ENCODE measurements at regions not wholly inside any gene's neighbourhood (a gene's known extent, or its start where the extent isn't known, plus 50 kb on each side); places are given as distances from the start of the nearest gene placed in this dataset.

DNA sequence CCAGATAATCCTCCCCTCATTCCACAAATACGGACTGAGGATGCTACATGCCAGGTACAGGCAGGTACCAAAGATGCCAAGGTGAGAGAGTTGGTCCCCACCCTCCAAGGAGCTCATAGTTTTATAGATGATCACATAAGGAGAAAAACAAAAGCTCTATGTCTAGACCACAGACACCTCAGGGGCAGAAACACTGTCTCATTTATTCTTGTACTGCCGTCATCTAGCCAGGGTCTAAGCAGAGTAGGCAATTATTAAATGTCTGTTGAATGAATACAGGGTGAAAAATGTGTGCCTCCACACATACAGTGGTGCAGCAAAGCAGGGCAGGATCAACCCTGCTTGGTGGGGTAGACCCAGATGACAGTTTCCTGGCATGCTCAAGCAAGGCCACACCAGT lies 439.8 kb upstream of the JARID2 start:
- no peak for DNase-seq (ENCODE audit: low read depth)

DNA sequence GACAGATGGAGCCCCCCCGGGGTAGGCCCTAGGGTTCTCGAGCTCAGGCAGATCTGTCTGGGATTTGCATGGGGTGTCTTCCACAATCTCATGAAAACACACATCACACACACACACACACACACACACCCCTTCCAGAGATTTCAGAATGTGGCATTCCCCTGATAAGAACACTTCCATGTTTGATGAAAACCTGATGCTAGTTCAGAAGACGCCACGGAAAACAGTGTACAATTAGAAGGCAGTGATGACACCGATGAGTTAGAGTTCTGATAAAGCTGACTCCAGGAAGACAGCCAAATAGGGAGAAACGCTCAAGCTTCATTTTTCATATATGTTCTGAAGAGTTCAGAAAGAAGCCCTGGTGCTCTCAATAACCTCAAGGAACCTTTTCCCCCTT lies 438.7 kb upstream of the JARID2 start:
- DNase-seq (ENCODE audit: low read depth) = no peak

DNA sequence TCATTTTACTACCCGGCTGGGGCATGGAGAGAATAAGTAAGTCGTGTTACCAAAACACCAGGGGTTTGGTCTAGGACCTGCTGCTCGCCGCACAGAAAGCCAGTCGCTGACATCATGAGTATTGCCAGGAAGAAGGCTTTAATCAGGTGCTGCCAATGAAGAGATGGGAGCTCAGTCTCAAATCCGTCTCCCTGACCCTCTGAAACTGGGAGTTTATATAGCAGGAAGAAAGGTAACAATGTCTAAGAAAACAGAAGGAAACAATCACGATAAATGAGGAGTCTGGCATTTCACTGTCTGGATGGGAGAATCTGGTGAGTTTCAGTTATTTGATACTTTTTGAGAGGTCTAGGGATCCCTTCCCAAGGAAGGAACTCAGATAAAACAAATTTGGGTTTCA lies 437.9 kb upstream of the JARID2 start:
- no peak for DNase-seq (ENCODE audit: low read depth)

DNA sequence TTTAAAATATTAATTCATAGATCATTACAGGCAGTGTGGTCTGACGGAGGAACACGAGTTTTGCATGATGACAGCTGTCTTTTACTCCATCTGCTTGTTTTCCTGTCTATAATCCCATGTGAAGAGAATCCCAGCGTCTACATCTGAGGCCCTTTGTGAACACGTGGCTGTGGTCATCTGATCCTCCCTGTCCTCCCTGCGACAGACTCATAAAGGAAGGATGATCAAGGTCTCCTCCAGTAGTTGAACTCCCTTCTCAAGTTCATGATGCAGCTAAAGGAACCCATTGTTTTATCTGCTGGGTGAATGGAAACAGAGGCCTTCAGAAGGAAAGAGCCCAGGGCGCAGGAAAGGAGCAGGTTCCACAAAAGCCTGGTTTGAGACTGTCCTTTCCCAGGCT lies 435.8 kb upstream of the JARID2 start:
- no peak for DNase-seq (ENCODE audit: low read depth)

DNA sequence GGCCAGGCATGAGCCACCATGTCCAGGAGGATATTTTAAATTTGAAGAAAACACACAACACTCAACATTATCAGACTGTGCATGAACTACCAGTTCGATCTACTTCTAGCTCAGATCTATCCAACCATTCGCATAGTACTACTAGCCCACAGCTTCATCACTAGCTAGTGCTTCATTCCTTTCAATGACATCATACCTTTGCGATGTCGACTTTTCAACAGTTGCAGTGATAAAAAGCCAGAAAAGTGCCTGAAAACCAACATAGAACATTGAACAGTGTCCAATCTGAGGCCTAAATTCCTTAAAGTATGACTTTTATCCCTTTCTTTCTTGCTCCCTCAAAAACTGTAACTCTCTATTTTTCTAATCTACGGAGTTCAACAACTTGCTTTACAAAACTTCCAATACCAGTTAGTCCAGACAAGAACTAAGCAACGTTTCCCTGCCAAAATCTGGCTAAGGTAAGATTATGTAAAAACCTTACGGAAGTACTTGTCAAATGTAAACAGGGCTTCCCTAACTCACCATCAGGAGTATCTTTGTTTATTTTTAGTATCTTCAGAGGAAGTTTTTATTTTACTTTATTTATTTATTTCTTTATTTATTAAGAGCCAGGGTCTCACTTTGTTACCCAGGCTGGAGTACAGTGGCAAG lies 434.0 kb upstream of the JARID2 start:
- DNase-seq (ENCODE audit: low read depth) = no peak

DNA sequence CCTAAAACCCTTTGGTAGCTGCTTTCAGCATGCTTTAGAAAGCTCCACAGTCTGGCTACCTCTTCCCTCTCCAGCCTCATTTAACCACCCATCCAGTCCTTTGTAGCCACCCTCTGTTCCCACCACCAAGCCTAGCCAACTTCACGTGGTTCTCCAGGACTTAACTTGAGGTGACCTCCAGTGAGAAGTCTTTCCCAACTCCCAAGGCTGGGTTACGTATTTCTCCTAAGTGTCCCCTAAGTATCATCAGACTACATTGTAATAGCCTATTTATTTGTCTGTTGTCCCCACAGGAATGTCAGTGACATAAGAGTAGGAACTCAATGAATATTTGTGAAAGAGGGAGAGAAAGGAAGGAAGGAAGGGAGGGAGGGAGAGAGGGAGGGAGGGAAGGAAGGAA lies 431.9 kb upstream of the JARID2 start:
- no peak for DNase-seq (ENCODE audit: low read depth)

DNA sequence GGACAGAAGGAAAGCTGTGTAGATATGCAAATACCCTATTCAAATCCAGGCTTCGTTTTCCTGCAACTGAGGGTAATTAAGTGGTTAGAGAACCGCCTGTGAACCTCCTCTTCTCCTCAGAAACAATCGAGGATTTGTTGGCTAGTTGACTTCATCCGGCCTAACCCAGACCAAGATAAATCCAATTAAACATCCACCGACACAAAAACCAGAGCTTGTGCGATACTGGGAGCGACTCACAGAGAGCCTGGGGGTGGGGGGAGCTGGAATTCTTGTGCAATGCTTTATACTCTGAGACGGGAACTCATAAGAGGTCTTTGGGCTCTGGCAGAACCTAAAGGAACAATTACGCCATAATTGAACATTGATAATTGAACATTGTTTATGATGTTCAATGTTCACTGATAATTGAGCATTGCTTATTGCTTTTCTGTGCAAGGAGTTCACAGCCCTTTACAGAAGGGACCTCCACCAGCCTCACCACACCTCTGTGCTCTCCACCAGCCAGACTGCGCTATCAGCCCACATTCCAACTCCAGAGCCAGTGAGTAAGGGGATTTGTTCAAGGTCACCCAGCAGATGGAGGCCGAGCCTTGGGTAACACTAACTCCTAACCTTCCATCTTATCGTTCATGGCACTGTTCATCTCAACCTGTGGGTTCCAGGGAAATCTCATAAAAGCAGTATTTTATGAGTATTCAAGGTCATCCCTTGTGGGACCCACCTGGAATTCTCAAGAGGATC lies 429.6 kb upstream of the JARID2 start:
- DNase-seq (ENCODE audit: low read depth) = no peak

DNA sequence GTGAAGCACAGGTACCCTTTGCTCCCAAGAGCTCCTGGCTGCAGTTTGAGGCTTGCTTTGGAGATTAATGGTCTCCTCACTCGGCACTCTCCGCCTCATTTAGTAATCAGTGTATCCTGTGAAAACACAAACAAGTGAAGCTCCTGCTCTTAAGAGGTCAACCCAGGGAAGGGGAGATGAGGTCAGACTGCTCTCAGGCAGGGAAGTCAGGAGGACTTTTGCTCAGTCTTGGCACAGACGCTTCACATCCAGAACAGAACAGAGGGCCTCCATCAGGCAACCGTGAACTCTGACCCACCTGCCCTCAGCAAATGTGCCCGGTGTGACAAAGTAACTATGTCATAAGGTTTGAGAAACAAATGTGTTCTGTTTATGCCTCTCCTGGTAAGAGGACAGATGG lies 428.8 kb upstream of the JARID2 start:
- no peak for DNase-seq (ENCODE audit: low read depth)

DNA sequence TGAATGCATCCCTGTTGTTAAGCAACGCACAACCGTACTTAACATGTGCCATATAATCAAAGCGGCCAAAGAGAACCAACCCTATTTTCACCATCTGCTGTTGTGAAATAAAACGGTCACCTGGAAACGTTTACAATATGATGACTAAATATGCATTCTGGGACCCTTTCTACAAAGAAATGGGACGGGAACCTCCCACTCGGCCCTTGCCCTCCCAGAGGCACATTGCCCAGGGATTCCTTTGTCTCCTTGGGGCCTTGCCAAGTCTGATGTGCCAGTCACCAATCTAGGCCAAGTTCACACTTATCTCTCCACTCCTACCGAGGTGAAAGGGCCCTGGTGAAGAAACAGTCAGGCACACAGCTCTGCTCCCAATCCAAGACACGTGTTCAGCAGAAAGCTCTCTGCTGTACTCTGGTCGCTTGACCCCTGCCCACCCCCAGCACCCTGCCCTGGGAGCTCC lies 427.4 kb upstream of the JARID2 start:
- DNase-seq (ENCODE audit: low read depth) = no peak

DNA sequence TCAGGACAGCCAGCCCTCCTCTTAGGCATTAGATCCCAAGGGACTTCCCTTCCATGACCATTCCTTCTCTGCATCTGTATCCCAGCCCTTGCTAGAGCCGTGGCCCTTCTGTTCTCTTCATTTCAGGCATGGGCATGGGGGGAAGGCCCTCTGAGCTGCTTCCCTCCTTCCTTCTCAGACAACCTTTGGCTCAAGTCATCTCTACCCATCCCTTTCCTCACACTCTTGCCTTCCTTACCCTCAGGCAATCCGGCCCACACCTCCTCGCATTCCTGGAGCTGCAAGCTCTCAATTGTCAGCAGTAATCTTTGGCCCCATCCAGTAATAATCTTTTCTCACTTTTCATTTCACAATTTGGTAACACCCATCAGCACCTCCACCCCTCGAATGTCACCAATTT lies 426.9 kb upstream of the JARID2 start:
- DNase-seq (ENCODE audit: low read depth) = no peak

DNA sequence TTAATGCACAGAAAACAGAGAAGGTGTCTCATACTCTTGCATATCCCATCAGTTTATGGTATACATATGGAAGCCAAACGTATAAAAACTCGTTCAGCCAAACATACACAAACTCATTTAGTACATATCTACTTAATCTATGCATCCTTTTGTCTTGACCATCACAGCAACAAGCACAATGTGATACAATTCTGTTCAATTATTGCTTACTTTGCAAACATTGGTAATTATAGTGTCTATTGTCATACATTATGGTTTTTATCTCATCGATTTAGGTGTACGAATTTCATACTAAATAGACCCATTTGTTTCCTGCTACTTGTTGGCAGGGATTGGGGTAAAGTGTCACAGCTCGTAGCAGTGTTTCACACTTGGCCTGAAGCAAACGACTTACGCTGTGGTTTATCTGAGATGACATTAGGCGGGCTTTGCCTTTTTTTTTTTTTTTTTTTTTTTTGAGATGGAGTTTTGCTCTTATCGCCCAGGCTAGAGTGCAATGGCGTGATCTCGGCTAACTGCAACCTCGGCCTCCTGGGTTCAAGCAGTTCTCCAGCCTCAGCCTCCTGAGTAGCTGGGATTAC lies 425.9 kb upstream of the JARID2 start:
- no peak for DNase-seq (ENCODE audit: low read depth)

DNA sequence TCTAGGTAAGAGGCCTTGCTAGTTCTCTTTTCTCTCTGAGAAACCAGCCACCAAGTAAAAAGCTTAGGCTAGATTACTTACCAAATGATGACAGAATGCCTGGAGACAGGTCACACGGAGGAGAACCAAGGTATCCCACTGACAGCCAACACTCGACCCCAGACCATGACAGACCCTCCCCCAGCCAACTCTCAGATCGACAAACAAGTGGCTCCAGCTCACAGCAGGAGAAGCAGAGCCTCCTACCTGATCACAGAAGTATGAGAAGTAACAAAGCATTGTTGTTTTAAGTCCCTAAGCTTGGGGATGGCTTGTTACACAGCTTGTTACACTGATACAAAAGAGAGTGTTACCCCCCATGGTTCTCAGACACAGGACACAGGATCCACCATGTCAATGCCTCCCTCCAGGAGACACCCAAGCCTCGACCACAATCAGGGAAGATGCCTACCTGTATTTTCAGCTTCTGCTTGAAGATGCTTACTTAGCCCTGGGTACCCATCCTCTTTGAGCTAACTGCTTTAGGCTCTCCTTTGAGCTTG lies 423.8 kb upstream of the JARID2 start:
- no peak for DNase-seq (ENCODE audit: low read depth)

DNA sequence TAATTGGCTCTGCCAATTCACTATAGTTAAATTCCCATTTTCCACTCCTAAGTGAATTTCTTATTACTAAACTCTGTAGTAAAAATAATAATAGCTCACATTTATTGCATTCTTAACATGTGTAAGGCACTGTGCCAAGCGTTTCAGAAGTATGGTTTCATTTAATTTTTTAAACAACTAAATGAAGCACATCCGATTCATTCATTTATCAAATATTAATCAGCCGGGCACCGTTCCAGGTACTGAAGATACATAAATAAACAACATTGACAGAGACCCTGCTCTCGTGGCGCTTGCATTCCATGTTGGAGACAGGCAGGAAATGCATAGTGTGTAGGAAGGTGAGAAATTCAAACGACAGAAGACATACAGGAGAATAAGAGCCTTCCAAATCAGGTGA lies 423.2 kb upstream of the JARID2 start:
- no peak for DNase-seq (ENCODE audit: low read depth)

DNA sequence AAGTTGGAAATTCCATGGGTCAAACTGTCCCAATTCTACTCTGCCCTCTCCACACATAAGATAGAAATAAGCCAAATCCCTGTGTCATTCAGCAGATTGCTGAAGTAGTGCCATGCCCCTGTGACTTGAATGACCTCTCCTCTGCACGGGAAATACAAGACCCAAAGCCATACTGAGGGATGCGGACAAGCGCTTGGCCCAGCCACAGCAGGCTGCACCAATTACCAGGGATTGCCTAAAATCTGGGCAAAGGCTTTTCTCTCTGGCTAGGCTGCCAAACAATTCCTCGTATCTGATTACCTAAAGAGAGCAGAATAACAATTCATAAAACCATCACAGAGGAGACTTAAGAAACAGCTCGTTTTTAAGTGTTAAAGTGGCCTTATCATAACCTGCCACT lies 421.8 kb upstream of the JARID2 start:
- DNase-seq (ENCODE audit: low read depth) = no peak

DNA sequence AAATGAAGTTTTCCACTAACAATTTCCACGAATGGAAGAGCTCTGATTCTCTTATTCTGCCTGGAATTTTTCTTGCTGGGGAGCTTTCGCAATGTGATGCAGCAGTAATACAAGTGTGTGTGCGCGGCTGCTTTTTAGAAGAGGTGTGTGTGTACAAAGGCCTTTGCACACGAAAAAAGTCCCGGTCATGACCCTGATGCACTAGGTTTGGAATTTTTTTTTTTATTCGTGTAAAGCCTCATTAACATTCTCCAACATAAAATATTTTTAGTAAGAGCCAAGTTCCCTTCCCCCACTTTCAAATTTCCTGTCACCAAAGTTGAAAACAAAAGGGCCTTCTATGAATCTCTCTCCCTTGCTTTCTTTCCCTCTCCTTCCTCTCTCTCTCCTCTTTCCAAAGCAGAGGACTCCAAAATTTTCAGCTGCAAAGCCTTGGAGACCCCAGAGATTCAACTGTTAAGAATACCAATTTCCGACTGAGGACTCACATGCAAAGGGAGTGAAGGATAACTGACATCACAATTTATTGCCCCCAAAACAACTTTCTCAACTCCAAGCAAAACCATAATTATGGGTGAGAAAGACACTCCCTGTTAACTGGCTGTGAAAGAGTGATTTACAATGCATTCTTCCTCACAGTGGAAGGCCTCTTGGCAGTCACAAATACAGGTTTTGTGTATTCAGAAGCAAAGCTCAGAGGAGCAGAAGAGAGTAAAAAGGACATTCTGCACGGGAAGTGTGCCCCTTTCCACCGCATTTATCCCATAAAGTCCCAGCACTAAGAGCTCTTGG lies 421.2 kb upstream of the JARID2 start:
- DNase-seq (ENCODE audit: low read depth) = no peak

DNA sequence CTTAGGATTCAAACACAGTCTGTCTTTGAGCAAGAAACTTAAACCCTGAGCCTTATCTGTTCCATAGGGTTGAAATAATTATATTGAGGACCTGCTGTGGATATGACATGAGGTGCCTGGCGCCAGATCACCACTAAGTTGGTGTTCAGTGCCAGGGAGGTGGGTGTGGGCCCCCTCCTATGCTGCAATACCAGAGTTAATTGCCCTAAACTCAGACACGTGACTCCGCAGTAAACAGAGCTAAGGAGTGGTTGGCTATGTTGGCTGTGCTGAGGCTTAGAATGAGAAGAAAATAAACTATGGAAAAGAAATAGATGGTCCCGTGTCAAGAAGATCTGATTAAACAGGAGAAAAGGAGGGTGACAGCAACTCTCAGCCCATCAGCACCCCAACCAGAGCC lies 419.4 kb upstream of the JARID2 start:
- DNase-seq (ENCODE audit: low read depth) = no peak

DNA sequence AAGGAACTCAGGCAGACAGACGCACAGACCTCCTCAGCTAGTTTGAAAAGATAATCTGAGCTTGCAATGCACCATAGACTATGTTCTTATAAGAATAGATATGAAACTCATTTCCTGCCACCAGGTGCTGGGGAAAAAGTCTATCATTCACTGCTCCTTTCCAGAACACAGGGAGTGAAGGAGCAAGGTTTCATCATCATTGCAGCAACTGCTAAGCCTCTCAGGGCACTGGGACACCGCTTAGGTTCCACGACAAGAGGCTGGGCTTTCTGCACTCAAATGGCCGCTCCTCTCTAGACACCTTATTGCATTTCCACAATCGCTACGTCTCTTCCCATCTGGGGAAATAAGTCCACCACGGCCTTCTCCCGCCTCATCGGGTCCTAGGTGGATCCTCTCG lies 418.5 kb upstream of the JARID2 start:
- DNase-seq (ENCODE audit: low read depth) = no peak

DNA sequence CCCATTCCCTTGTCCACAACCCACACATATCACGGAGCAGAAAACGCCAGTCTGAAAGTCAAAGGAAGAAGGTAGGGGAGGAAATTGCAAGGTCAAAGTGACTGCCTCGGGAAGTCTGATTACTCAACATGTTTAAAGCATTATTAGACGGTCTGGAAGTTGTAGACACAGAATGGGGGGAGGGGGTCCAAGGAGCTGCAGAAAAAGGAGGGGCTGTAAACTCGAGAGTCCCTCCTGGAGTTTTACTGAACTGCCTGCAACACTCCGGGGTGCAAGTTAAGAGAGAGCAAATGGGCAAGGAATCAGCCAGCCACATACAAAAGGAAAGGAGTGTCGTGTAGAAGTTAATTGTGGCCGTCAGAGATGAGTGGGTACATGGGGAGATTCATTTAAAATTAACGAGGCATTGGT lies 417.7 kb upstream of the JARID2 start:
- no peak for DNase-seq (ENCODE audit: low read depth)

DNA sequence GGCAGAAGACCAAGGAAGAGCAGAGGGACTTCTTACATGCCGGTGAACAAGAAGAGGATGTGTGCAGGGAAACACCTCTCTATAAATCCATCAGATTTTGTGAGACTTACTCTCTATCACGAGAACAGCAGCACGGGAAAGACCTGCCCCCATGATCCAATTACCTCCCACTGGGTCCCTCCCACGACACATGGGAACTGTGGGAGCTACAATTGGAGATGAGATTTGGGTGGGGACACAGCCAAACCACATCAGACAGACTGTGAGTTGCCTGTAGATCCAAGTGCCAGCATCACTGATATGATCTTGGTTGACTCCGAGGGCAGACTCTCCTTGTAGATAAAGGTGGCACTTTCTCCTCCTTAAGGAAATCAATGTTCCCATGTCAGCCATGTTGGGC lies 414.8 kb upstream of the JARID2 start:
- DNase-seq (ENCODE audit: low read depth) = no peak

DNA sequence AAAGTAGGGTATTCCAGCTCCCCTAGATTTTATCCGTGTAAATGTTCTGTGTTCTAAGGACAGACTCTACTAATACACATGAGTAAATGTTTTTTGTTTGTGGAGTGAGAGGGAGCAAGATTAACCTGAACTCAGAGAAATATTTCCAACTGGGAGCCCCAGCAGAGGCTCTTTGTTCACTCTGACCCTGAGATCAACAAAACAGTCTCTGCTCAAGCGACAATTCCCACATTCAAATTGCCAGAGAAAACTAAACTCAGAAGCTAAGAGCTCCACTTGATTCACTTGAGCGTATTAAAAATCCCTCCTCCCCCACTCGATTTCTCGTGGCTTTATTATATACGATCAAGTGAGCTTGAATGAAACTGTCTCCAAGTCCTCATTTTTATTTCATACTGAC lies 413.9 kb upstream of the JARID2 start:
- no peak for DNase-seq (ENCODE audit: low read depth)

DNA sequence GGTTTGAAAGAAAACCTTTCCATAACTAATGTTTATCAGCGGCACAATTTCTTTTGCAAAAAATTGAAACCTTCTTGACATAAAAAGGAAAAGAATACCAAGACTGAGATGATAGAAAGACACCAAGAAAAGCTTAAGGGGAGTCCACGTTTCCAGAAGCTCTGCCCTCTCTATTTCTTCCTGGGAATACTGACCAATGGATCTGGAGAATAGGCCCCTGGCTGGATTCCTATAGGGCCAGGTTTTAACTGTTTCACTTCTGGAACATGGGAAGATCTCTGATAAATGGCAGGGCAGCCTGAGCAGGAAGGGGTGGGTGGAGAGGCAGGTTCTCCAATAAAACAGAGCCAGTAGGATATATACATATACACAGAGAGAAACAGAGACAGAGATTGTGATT lies 413.4 kb upstream of the JARID2 start:
- DNase-seq (ENCODE audit: low read depth) = no peak

DNA sequence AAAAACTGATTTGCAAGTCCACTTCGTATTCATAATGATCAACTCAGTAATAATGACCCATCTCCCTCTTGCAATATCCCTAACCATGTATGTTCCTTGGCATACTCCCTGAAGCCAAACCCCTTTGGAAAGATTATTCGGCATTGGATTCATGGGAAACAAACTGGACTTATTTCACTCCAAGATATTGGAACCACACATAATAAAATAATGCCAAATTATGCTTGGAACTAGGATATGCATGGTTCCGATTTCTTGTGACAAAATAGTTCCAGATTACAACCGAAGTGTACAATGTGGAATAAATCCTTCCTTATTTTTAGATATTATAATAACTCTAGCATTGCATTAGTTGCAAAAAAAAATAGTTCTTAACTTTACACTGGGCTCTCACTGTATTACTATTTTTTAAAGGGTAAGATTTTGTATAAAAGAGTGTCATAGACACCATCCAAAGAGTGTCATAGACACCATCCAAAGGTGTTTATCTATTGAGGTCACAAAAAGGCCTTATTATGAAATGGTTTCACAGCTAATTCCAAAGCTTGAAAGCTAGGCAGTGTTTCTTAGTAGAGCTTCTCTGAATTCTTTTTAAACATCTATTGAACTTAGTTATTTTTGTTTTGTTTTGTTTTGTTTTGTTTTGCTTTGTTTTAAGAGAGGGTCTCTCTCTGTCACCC lies 410.9 kb upstream of the JARID2 start:
- no peak for DNase-seq (ENCODE audit: low read depth)
